ENCODE measurements at regions not wholly inside any gene's neighbourhood (a gene's known extent, or its start where the extent isn't known, plus 50 kb on each side); places are given as distances from the start of the nearest gene placed in this dataset.
"Not testable (repeated sequence)": the region's sequence is repeated elsewhere in the genome, so short reads cannot be mapped to it uniquely, and the experiment has no call there.

DNA sequence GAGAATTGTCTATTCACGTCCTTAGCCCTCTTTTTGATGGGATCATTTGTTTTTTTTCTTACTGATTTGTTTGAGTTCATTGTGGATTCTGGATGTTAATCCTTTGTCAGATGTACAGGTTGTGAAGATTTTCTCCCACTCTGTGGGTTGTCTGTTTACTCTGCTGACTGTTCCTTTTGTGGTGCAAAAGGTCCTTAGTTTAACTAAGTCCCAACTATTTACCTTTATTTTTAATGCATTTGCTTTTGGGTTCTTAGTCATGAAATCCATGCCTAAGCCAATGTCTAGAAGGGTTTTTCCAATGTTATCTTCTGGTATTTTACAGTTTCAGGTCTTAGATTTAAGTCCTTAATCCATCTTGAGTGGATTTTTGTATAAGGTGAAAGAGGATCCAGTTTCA lies 336.3 kb downstream of the TFAP2B start:
- TF ChIP-seq MYC (CRISPR knock-in tag; IDR thresholded peaks at IDR 0.05; ENCODE audit: borderline replicate concordance); ARNTL (CRISPR knock-in tag; IDR thresholded peaks at IDR 0.05): not testable (repeated sequence)
